ENCODE measurements at regions not wholly inside any gene's neighbourhood (a gene's known extent, or its start where the extent isn't known, plus 50 kb on each side); places are given as distances from the start of the nearest gene placed in this dataset.

- Histone ChIP-seq H3K9me2 (replicated peaks; ENCODE audit: low read length) (no peaks in the 10 kb centered on the region; the same call in 1 of the 2 replicates), H3K27me3 (ENCODE audit: low read length) (no peaks in the 10 kb centered on the region), H3K36me3 (ENCODE audit: low read depth, low read length) (no peaks in the 10 kb centered on the region), H3K79me2 (ENCODE audit: low read length) (no peaks in the 10 kb centered on the region), H4K20me1 (ENCODE audit: low read length) (no peaks in the 10 kb centered on the region), H3F3A (ENCODE audit: low read length, unreplicated experiment) (peaks cover 6% of the 10 kb centered on the region), H3K9me3 (ENCODE audit: low read length) (no peaks in the 10 kb centered on the region), H3K4me2 (ENCODE audit: low read length) (peak overlapping the region; percentile 78), H3K9ac (ENCODE audit: low read length) (peak overlapping the region; percentile 74), H3K4me3 (ENCODE audit: low read length) (peak overlapping the region; percentile 58), H3K4me1 (ENCODE audit: insufficient read depth, low read length) (peaks cover 27% of the 10 kb centered on the region), H3K27ac (ENCODE audit: low read length) (peak overlapping the region; percentile 95), H2AFZ (ENCODE audit: low read length) (peak overlapping the region; percentile 27; the same call in 1 of the 2 replicates)
- DNase-seq (peak; percentile 99), ATAC-seq (peak; percentile 77)
- no TSS peak for BruUV-seq (replicated peaks)
- TF ChIP-seq EZH2phosphoT487 (IDR thresholded peaks at IDR 0.05; ENCODE audit: borderline replicate concordance, low read length) (no peak), EZH2 (IDR thresholded peaks at IDR 0.05; ENCODE audit: low read length, unreplicated experiment) (no peak), CTCF (conservative IDR thresholded peaks at IDR 0.05; ENCODE audit: low read depth, low read length) (no peak)
- ChIA-PET CTCF (no interaction called here), POLR2A (ENCODE audit: unreplicated experiment) (interaction anchor here (0.5 kb wide), 1 partner anchor 123 kb away, joined by 5 read pairs; no protein-coding TSS in a partner anchor)
- intact Hi-C loops (cut with micrococcal nuclease): loop anchor here (1.0 to 5.0 kb wide), 4 partner anchors 90 to 330 kb away; no protein-coding TSS in a partner anchor
Measured at GRCh38 chr21:15192243-15192642, 127.4 kb upstream of the NRIP1 start.

DNA sequence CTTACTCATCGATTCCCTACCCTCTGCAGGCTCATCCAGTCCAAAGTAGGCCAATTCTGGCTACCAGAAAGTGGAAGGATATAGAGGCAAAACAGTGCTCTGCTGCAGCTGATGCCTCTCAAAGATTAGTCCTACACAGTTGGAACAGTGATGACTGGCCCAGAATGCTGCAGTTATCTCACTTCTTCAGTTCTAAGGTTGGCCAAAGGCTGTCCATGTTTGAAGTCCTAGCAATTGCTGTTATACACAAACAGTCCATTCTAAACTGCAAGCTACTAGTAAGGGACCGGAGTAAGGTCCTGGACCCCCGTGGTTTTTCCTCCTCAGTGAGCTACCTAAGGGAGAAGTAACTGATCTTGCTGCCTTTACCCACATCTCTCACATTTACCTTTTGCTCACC, 129.1 kb upstream of the NRIP1 start:
- POLR2A ChIA-PET (ENCODE audit: unreplicated experiment): no interaction called here
- Histone ChIP-seq H3F3A (ENCODE audit: low read length, unreplicated experiment) (peaks cover 6% of the 10 kb centered on the region), H3K9me3 (ENCODE audit: low read length) (no peaks in the 10 kb centered on the region), H3K36me3 (ENCODE audit: low read depth, low read length) (no peaks in the 10 kb centered on the region), H3K9me2 (replicated peaks; ENCODE audit: low read length) (no peaks in the 10 kb centered on the region; the same call in 1 of the 2 replicates), H3K79me2 (ENCODE audit: low read length) (no peaks in the 10 kb centered on the region), H3K27me3 (ENCODE audit: low read length) (no peaks in the 10 kb centered on the region), H3K4me3 (ENCODE audit: low read length) (no peak overlapping the region), H2AFZ (ENCODE audit: low read length) (no peak overlapping the region), H3K4me2 (ENCODE audit: low read length) (no peak overlapping the region), H3K27ac (ENCODE audit: low read length) (no peak overlapping the region), H3K4me1 (ENCODE audit: insufficient read depth, low read length) (peaks cover 27% of the 10 kb centered on the region), H3K9ac (ENCODE audit: low read length) (no peak overlapping the region), H4K20me1 (ENCODE audit: low read length) (no peaks in the 10 kb centered on the region)
- no TSS peak for BruUV-seq (replicated peaks)
- CTCF ChIA-PET: no interaction called here
- TF ChIP-seq EZH2 (IDR thresholded peaks at IDR 0.05; ENCODE audit: low read length, unreplicated experiment): no peak
- no peak for TF ChIP-seq CTCF (conservative IDR thresholded peaks at IDR 0.05; ENCODE audit: low read depth, low read length)
- no peak for TF ChIP-seq EZH2phosphoT487 (IDR thresholded peaks at IDR 0.05; ENCODE audit: borderline replicate concordance, low read length)
- DNase-seq (no peak), ATAC-seq (no peak)
- intact Hi-C loops (cut with micrococcal nuclease): loop anchor here (5.0 kb wide), 3 partner anchors 88 to 332 kb away; no protein-coding TSS in a partner anchor

DNA sequence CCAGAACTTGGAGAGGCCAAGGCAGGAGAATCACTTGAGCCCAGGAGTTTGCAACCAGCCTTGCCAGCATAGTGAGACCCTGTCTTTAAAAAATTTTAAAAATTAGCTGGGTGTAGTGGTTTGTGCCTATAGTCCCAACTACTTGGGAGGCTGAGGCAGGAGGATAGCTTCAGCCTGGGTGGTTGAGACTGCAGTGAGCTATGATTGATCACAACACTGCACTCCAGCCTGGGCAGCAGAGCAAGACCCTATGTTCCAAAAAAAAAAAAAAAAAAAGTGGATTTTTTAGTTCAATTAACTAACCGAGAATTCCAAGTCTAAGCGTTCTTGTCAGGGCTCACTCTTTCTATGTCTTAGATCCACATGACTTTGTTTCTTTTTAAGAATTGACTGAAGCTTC, 130.3 kb upstream of the NRIP1 start:
- Histone ChIP-seq H3K9me2 (replicated peaks; ENCODE audit: low read length) (no peaks in the 10 kb centered on the region), H3K9ac (ENCODE audit: low read length) (no peak overlapping the region), H3K4me1 (ENCODE audit: insufficient read depth, low read length) (peaks cover 26% of the 10 kb centered on the region), H3K27ac (ENCODE audit: low read length) (no peak overlapping the region), H3K79me2 (ENCODE audit: low read length) (no peaks in the 10 kb centered on the region), H3K4me3 (ENCODE audit: low read length) (no peak overlapping the region), H3K4me2 (ENCODE audit: low read length) (no peak overlapping the region), H3K27me3 (ENCODE audit: low read length) (no peaks in the 10 kb centered on the region), H3K36me3 (ENCODE audit: low read depth, low read length) (no peaks in the 10 kb centered on the region), H4K20me1 (ENCODE audit: low read length) (no peaks in the 10 kb centered on the region), H3F3A (ENCODE audit: low read length, unreplicated experiment) (peaks cover 6% of the 10 kb centered on the region), H3K9me3 (ENCODE audit: low read length) (no peaks in the 10 kb centered on the region), H2AFZ (ENCODE audit: low read length) (no peak overlapping the region)
- ATAC-seq (no peak), DNase-seq (no peak)
- POLR2A ChIA-PET (ENCODE audit: unreplicated experiment): no interaction called here
- CTCF ChIA-PET: no interaction called here
- no TSS peak for BruUV-seq (replicated peaks)
- no peak for TF ChIP-seq CTCF (conservative IDR thresholded peaks at IDR 0.05; ENCODE audit: low read depth, low read length)
- no peak for TF ChIP-seq EZH2 (IDR thresholded peaks at IDR 0.05; ENCODE audit: low read length, unreplicated experiment)
- no peak for TF ChIP-seq EZH2phosphoT487 (IDR thresholded peaks at IDR 0.05; ENCODE audit: borderline replicate concordance, low read length)
- intact Hi-C loops (cut with micrococcal nuclease): no loop called here

Measured in PC-3 (cell line).